ENCODE measurements at regions not wholly inside any gene's neighbourhood (a gene's known extent, or its start where the extent isn't known, plus 50 kb on each side); places are given as distances from the start of the nearest gene placed in this dataset.

Small RNA genes in the stretch of these regions (small RNA-seq; reads per million reads assigned to genes)
- gene AC026784.1: 0 reads per million in 2 experiments
- 0 reads per million in 2 experiments for gene RF00019
- gene RF00561: 0 reads per million in 2 experiments
